ENCODE measurements at regions not wholly inside any gene's neighbourhood (a gene's known extent, or its start where the extent isn't known, plus 50 kb on each side); places are given as distances from the start of the nearest gene placed in this dataset.

GRCh38 chr5:4054092-4054491 is 458.5 kb downstream of the IRX1 start:
- Mint-ChIP-seq H3K36me3 (ENCODE audit: low read depth) (no peaks in the 10 kb centered on the region), H3K4me1 (no peaks in the 10 kb centered on the region), H3K27me3 (no peaks in the 10 kb centered on the region), H3K9me3 (peaks cover 12% of the 10 kb centered on the region), H3K4me3 (no peak overlapping the region), H3K27ac (no peak overlapping the region)
- ChIA-PET POLR2A (no interaction called here), CTCF (no interaction called here)
- intact Hi-C loops (cut with micrococcal nuclease): no loop called here
- no peak for TF ChIP-seq CTCF (IDR thresholded peaks at IDR 0.05)
- ATAC-seq (ENCODE audit: low read depth) (no peak), DNase-seq (no peak)

GRCh38 chr5:4058899-4059298 is 463.3 kb downstream of the IRX1 start:
- Mint-ChIP-seq H3K36me3 (ENCODE audit: low read depth) (no peaks in the 10 kb centered on the region), H3K4me3 (no peak overlapping the region), H3K27ac (no peak overlapping the region), H3K27me3 (no peaks in the 10 kb centered on the region), H3K4me1 (no peaks in the 10 kb centered on the region), H3K9me3 (peaks cover 10% of the 10 kb centered on the region)
- POLR2A ChIA-PET: no interaction called here
- TF ChIP-seq CTCF (IDR thresholded peaks at IDR 0.05): no peak
- intact Hi-C loops (cut with micrococcal nuclease): no loop called here
- CTCF ChIA-PET: no interaction called here
- no peak for ATAC-seq (ENCODE audit: low read depth)
- no peak for DNase-seq

- ChIA-PET CTCF (no interaction called here), POLR2A (no interaction called here)
- H3K4me3 Mint-ChIP-seq: no peak overlapping the region
- no peak for ATAC-seq (ENCODE audit: low read depth)
- no peaks in the 10 kb centered on the region for H3K27me3 Mint-ChIP-seq
- H3K9me3 Mint-ChIP-seq: peaks cover 3% of the 10 kb centered on the region
- intact Hi-C loops (cut with micrococcal nuclease): no loop called here
- TF ChIP-seq CTCF (IDR thresholded peaks at IDR 0.05): no peak
- no peak overlapping the region for H3K27ac Mint-ChIP-seq
- no peaks in the 10 kb centered on the region for H3K4me1 Mint-ChIP-seq
- no peak for DNase-seq
- H3K36me3 Mint-ChIP-seq (ENCODE audit: low read depth): no peaks in the 10 kb centered on the region
Measured at GRCh38 chr5:4065472-4066320, 470.1 kb downstream of the IRX1 start.

GRCh38 chr5:4068171-4068570 is 472.5 kb downstream of the IRX1 start:
- Mint-ChIP-seq H3K27me3 (no peaks in the 10 kb centered on the region), H3K36me3 (ENCODE audit: low read depth) (no peaks in the 10 kb centered on the region), H3K4me3 (no peak overlapping the region), H3K9me3 (peaks cover 3% of the 10 kb centered on the region), H3K27ac (no peak overlapping the region), H3K4me1 (no peaks in the 10 kb centered on the region)
- POLR2A ChIA-PET: no interaction called here
- TF ChIP-seq CTCF (IDR thresholded peaks at IDR 0.05): no peak
- CTCF ChIA-PET: no interaction called here
- no peak for ATAC-seq (ENCODE audit: low read depth)
- DNase-seq: no peak
- intact Hi-C loops (cut with micrococcal nuclease): no loop called here

- no peaks in the 10 kb centered on the region for H3K4me1 Mint-ChIP-seq
- H3K27ac Mint-ChIP-seq: no peak overlapping the region
- intact Hi-C loops (cut with micrococcal nuclease): no loop called here
- no peak for TF ChIP-seq CTCF (IDR thresholded peaks at IDR 0.05)
- no peaks in the 10 kb centered on the region for H3K36me3 Mint-ChIP-seq (ENCODE audit: low read depth)
- no peaks in the 10 kb centered on the region for H3K27me3 Mint-ChIP-seq
- ATAC-seq (ENCODE audit: low read depth) (no peak), DNase-seq (no peak)
- no peak overlapping the region for H3K4me3 Mint-ChIP-seq
- ChIA-PET CTCF (no interaction called here), POLR2A (no interaction called here)
- H3K9me3 Mint-ChIP-seq: peaks cover 14% of the 10 kb centered on the region
Measured at GRCh38 chr5:4078544-4078943, 482.9 kb downstream of the IRX1 start.

Data from activated B cell treated with CpG ODN at 0.5 μM for 24 hours (primary cell).